GM06990 (cell line): ENCODE measurements at regions not wholly inside any gene's neighbourhood (a gene's known extent, or its start where the extent isn't known, plus 50 kb on each side); places are given as distances from the start of the nearest gene placed in this dataset.
"Not testable (repeated sequence)": the region's sequence is repeated elsewhere in the genome, so short reads cannot be mapped to it uniquely, and the experiment has no call there.

Experiments
- DNase-seq: peaks from one replicate; pipeline ENCODE4 v3.0.0-alpha.2; 2011; ENCODE audit not compliant: insufficient read length; ENCODE audit errors: extremely low read depth
- H3K27me3 ChIP-seq: replicated peaks from 2 replicates; pipeline ENCODE4 v1.6.0; 2011; ENCODE audit warnings: low read length; ENCODE audit not compliant: control insufficient read depth, insufficient read depth
- H3K36me3 ChIP-seq: 2 replicates; pipeline ENCODE4 v1.5.1; 2011; ENCODE audit warnings: low read length; ENCODE audit not compliant: control insufficient read depth, insufficient read depth
- H3K4me3 ChIP-seq: replicated peaks from 2 replicates; pipeline ENCODE4 v1.5.1; 2011; ENCODE audit warnings: low read depth, mild to moderate bottlenecking, control low read depth, low read length
- TF ChIP-seq, protein P1 (sequence below): IDR thresholded peaks from 2 replicates; pipeline ENCODE4 v1.5.1; 2011; ENCODE audit warnings: low read length, control low read depth, mild to moderate bottlenecking, inconsistent platforms; ENCODE audit not compliant: insufficient read depth, poor library complexity, severe bottlenecking

DNA sequence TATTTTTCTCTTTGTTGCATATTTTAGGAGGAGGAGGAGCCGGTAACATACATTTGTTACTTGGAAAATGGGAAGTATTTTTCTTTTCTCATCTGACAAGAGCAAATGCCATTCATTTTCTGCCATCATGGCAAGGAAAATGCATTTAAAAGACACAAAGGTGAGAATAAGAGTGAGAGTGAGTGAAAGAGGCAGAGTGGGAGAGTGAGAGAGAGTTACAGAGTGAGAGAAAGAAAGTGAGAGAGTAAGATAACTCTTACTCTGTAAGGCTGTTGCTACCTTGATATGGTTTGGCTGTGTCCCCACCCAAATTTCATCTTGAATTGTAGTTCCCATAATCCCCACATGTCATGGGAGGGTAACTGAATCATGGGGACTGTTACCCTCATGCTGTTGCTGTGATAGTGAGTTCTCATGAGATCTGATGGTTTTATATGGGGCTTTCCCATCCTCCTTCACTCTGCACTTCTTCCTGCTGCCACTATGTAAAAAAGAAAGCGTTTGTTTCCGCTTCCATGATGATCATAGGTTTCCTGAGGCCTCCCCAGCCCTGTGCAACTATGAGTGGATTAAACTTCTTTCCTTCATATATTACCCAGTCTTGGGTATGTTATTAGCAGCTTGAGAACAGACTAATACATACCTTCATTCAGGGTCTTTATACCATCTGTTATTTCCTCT, 64.2 kb downstream of the ASCL1 start:
- no peaks in the 10 kb centered on the region for H3K27me3 ChIP-seq
- H3K36me3 ChIP-seq = no peaks in the 10 kb centered on the region
- H3K4me3 ChIP-seq = no peak overlapping the region
- TF ChIP-seq, protein P1, sequence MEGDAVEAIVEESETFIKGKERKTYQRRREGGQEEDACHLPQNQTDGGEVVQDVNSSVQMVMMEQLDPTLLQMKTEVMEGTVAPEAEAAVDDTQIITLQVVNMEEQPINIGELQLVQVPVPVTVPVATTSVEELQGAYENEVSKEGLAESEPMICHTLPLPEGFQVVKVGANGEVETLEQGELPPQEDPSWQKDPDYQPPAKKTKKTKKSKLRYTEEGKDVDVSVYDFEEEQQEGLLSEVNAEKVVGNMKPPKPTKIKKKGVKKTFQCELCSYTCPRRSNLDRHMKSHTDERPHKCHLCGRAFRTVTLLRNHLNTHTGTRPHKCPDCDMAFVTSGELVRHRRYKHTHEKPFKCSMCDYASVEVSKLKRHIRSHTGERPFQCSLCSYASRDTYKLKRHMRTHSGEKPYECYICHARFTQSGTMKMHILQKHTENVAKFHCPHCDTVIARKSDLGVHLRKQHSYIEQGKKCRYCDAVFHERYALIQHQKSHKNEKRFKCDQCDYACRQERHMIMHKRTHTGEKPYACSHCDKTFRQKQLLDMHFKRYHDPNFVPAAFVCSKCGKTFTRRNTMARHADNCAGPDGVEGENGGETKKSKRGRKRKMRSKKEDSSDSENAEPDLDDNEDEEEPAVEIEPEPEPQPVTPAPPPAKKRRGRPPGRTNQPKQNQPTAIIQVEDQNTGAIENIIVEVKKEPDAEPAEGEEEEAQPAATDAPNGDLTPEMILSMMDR = no peak
- no peak for DNase-seq

DNA sequence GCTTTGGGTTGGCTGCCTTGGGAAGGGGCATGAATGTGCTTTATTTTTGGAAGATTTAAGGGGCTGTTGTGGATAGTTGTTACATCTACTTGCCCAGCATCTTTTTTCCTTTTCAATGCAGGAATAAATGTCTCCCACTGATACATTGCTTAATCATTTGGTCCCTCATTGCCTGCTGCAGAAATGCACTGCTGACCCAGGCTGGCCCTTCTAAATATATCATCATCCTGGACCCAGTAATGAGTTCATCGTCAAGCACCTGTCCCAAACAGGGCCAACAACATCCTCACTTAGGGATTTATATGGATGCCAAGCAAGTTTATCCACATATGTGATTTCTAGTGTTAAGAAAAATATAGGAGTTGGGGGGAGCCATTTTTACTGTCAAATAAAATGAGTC, 67.2 kb downstream of the ASCL1 start:
- Histone ChIP-seq H3K27me3 (no peaks in the 10 kb centered on the region), H3K4me3 (no peak overlapping the region), H3K36me3 (no peaks in the 10 kb centered on the region)
- no peak for DNase-seq
- TF ChIP-seq, protein P1 = no peak

DNA sequence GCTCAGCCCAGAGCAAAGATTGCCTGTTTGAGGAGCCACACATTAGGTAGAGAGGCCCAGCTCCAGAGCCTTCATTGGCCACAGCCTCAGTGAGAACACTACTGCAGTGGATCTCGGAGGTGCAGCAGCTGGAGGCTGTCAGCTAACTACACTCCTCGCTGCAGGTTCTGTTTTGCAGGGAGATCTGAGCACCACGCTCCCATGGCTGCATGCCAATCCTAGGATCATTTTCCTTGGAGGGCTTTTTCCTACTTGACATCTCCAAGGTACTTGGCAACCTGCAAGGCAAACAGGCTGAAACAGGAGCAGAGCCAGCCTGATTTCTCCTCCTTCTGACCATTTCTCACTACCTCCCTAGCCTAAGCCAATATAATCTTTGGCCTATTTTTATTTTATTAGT, 69.2 kb downstream of the ASCL1 start:
- not testable (repeated sequence) for DNase-seq, H3K36me3 ChIP-seq, H3K27me3 ChIP-seq, H3K4me3 ChIP-seq

DNA sequence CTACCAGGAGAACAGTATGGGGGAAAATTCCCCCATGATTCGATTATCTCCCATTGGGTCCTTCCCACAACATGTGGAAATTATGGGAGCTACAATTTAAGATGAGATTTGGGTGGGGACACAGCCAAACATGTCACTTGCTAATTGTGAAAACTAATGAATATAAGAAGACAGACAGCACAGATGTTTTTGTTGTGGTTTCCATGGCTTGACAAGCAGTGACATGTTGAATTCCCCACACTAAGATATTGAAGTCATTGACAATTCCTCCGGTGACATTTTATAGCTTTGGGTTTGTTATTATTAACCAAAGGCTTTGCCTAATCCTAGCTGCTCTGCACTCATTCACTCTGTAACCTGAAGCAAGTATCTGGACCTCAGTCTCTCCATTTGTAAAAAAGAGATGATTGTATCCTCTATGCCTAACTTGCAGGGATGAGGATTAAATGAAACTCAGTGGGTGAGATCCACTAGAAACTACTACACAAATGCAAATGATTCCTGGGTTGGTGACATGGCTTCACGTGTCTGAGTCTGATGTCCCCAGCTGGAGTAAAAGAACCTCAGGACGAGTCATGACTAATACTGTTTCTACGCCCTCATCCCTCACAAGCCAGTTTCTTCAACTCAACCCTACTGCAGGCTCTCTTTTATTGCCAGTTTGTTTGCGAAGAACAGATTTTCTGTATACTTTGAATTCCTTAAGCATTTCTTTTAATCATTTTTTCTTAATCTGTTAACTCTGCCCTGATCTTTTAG, 71.6 kb downstream of the ASCL1 start:
- no peaks in the 10 kb centered on the region for H3K27me3 ChIP-seq
- TF ChIP-seq, protein P1 = no peak
- H3K4me3 ChIP-seq = no peak overlapping the region
- no peaks in the 10 kb centered on the region for H3K36me3 ChIP-seq
- DNase-seq = no peak

DNA sequence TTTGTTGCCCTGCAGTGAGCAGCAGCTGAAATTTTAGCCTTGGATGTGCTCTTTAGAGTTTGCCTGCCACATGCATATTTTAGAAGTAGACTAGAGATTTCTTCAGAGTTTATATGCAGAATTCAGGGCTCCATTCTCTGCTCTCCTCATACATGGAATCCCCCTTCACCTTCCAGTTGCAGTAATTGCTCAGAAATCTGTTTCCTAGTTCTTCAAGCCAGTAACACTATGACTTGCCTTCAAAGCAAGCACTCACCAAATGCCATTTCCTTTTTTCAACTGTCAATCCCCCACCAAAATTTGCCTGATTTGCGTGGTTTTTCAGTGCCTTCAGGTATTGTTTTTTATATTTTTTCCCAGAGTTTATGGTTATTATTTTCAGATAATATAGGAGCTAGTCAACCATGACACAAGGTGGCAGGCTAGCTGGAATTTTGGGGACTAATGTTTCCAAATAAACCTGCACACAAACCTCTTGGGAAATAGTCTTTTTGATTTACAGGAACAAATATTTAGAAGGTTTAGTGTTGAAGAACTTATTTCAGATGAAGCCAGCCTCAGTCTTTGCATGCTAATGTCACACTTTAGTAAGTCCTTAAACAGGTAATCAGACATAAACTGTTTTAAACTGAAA, 79.2 kb downstream of the ASCL1 start:
- TF ChIP-seq, protein P1 = no peak
- H3K36me3 ChIP-seq = no peaks in the 10 kb centered on the region
- H3K4me3 ChIP-seq = no peak overlapping the region
- H3K27me3 ChIP-seq = no peaks in the 10 kb centered on the region
- peak; percentile 7 for DNase-seq
